GM19035 (cell line): ENCODE measurements at regions not wholly inside any gene's neighbourhood (a gene's known extent, or its start where the extent isn't known, plus 50 kb on each side); places are given as distances from the start of the nearest gene placed in this dataset.
"Not testable (repeated sequence)": the region's sequence is repeated elsewhere in the genome, so short reads cannot be mapped to it uniquely, and the experiment has no call there.

Experiments
- ATAC-seq: cut with Tn5 transposase; IDR thresholded peaks from one replicate; pipeline ENCODE4 v1.9.1; 2021; ENCODE audit not compliant: unreplicated experiment

DNA sequence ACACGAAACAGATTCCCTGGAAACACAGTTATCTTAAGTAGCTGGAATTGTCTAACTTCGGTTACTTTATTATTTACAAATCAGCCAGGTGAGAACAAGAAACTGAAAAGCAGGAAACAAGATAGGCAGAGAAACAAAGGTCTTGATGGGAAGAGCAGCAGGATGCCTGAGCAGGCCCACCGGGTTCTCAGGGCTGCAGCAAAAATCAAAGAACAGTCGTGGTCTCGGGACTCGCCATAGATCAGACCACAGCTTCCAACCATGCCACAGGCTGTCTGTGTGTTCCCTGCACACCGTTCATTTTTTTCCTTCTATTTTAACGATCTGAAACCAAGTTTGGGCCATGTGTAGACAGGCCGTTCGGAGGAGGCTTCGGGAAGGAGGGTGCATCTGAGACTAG lies 62.7 kb upstream of the SOX11 start:
- ATAC-seq = not testable (repeated sequence)

DNA sequence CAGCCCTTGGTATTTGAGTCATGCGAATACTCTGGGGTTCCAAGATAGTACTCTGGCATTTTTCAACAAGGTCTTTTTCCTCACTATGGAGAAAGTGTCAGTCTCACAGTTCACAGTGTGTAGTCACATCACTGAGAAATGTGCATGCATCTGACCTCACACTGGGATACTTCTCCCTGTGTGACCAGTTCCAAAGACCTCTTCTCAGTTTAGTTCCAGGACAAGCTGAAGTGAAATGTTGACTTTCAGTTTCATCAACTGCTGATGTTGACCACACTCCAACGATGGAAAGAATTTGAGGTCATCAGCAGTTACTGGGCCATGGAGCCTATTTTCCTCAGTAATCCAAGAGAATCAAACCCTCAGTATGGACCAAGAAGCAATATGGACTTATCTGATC lies 55.1 kb upstream of the SOX11 start:
- not testable (repeated sequence) for ATAC-seq
